ENCODE measurements at regions not wholly inside any gene's neighbourhood (a gene's known extent, or its start where the extent isn't known, plus 50 kb on each side); places are given as distances from the start of the nearest gene placed in this dataset.

DNA sequence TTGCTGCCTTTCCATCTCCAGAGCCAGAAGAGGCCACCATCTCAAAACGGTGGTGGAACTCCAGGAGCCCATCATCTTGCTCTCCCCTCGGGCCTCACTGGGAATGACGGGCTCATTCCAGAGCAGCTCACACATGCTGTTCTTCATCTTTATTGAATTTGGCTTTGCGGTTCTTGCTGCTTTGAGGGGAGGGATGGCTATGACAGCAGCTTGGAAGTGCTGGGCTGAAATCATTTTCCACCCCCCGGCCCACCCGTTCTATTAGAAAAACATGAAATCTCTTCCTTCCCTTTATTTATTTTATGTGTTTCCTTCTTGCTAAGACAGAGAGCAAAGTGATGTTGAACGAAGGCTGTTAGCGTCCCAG lies 149.8 kb upstream of the RPL38 start:
- TF ChIP-seq, protein P1, sequence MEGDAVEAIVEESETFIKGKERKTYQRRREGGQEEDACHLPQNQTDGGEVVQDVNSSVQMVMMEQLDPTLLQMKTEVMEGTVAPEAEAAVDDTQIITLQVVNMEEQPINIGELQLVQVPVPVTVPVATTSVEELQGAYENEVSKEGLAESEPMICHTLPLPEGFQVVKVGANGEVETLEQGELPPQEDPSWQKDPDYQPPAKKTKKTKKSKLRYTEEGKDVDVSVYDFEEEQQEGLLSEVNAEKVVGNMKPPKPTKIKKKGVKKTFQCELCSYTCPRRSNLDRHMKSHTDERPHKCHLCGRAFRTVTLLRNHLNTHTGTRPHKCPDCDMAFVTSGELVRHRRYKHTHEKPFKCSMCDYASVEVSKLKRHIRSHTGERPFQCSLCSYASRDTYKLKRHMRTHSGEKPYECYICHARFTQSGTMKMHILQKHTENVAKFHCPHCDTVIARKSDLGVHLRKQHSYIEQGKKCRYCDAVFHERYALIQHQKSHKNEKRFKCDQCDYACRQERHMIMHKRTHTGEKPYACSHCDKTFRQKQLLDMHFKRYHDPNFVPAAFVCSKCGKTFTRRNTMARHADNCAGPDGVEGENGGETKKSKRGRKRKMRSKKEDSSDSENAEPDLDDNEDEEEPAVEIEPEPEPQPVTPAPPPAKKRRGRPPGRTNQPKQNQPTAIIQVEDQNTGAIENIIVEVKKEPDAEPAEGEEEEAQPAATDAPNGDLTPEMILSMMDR (IDR thresholded peaks at IDR 0.05; ENCODE audit: poor library complexity, severe bottlenecking), result no peak
- TF ChIP-seq POLR2AphosphoS5 (IDR thresholded peaks at IDR 0.05) (no peak), TAF1 (IDR thresholded peaks at IDR 0.05; ENCODE audit: low read depth) (no peak)
- TF ChIP-seq, protein P2, sequence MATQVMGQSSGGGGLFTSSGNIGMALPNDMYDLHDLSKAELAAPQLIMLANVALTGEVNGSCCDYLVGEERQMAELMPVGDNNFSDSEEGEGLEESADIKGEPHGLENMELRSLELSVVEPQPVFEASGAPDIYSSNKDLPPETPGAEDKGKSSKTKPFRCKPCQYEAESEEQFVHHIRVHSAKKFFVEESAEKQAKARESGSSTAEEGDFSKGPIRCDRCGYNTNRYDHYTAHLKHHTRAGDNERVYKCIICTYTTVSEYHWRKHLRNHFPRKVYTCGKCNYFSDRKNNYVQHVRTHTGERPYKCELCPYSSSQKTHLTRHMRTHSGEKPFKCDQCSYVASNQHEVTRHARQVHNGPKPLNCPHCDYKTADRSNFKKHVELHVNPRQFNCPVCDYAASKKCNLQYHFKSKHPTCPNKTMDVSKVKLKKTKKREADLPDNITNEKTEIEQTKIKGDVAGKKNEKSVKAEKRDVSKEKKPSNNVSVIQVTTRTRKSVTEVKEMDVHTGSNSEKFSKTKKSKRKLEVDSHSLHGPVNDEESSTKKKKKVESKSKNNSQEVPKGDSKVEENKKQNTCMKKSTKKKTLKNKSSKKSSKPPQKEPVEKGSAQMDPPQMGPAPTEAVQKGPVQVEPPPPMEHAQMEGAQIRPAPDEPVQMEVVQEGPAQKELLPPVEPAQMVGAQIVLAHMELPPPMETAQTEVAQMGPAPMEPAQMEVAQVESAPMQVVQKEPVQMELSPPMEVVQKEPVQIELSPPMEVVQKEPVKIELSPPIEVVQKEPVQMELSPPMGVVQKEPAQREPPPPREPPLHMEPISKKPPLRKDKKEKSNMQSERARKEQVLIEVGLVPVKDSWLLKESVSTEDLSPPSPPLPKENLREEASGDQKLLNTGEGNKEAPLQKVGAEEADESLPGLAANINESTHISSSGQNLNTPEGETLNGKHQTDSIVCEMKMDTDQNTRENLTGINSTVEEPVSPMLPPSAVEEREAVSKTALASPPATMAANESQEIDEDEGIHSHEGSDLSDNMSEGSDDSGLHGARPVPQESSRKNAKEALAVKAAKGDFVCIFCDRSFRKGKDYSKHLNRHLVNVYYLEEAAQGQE (IDR thresholded peaks at IDR 0.05; ENCODE audit: borderline replicate concordance), result no peak

All from neural cell (in vitro differentiated cells).